Breast epithelium (tissue), 3 donors: ENCODE measurements at regions not wholly inside any gene's neighbourhood (a gene's known extent, or its start where the extent isn't known, plus 50 kb on each side); places are given as distances from the start of the nearest gene placed in this dataset.

ENCODE experiments used
- CTCF ChIP-seq, 3 donors: fragments of 450-650 bp; IDR thresholded peaks; one replicate each; pipeline ENCODE4 v1.5.1; 2016 to 2017; ENCODE audit warnings: antibody characterized with exemption in 3 of 3, mild to moderate bottlenecking in 3 of 3, moderate library complexity in 3 of 3
- POLR2A ChIP-seq: fragments of 450-650 bp; IDR thresholded peaks from one replicate; pipeline ENCODE4 v1.6.1; 2016; ENCODE audit warnings: antibody characterized with exemption, mild to moderate bottlenecking, moderate library complexity
- POLR2AphosphoS5 ChIP-seq, 3 donors: sonication (generic); formaldehyde crosslinking; IDR thresholded peaks; one replicate each; pipeline ENCODE4 v1.6.1; 2017; ENCODE audit warnings: antibody characterized with exemption in 3 of 3

GRCh38 chr2:8000870-8001269, 681.0 kb upstream of the ID2 start:
- TF ChIP-seq POLR2A: no peak
- TF ChIP-seq CTCF (IDR thresholded peaks at IDR 0.05): no peak
- no peak for TF ChIP-seq POLR2AphosphoS5 (IDR thresholded peaks at IDR 0.05)
